ENCODE measurements at regions not wholly inside any gene's neighbourhood (a gene's known extent, or its start where the extent isn't known, plus 50 kb on each side); places are given as distances from the start of the nearest gene placed in this dataset.
"Not testable (repeated sequence)": the region's sequence is repeated elsewhere in the genome, so short reads cannot be mapped to it uniquely, and the experiment has no call there.

DNA sequence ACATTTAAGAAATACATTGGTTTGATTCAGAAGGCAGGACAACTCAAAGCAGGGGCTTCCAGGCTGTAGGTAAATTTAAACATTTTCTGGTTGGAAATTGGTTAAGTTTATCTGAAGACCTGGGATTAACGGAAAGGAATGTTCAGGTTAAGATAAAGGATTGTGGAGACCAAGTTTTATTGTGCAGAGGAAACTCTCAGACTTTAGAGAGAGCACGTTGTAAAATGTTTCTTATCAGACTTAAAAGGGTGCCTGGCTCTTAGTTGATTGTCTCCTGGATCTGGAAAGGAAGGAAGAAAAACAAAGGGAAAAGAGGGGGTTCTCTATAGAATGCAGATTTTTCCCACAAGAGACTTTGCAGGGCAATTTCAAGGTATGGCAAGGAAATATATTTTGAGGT is 55.4 kb upstream of the EVL start:
- TF ChIP-seq, protein P1, sequence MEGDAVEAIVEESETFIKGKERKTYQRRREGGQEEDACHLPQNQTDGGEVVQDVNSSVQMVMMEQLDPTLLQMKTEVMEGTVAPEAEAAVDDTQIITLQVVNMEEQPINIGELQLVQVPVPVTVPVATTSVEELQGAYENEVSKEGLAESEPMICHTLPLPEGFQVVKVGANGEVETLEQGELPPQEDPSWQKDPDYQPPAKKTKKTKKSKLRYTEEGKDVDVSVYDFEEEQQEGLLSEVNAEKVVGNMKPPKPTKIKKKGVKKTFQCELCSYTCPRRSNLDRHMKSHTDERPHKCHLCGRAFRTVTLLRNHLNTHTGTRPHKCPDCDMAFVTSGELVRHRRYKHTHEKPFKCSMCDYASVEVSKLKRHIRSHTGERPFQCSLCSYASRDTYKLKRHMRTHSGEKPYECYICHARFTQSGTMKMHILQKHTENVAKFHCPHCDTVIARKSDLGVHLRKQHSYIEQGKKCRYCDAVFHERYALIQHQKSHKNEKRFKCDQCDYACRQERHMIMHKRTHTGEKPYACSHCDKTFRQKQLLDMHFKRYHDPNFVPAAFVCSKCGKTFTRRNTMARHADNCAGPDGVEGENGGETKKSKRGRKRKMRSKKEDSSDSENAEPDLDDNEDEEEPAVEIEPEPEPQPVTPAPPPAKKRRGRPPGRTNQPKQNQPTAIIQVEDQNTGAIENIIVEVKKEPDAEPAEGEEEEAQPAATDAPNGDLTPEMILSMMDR (IDR thresholded peaks at IDR 0.05; ENCODE audit: low read depth, low read length) = not testable (repeated sequence)
- TF ChIP-seq EZH2phosphoT487 (IDR thresholded peaks at IDR 0.05; ENCODE audit: low read depth) = not testable (repeated sequence)
